ENCODE measurements at regions not wholly inside any gene's neighbourhood (a gene's known extent, or its start where the extent isn't known, plus 50 kb on each side); places are given as distances from the start of the nearest gene placed in this dataset.

- TF ChIP-seq CTCF (IDR thresholded peaks at IDR 0.05; ENCODE audit: borderline replicate concordance, extremely low read depth, low read length, poor library complexity, severe bottlenecking), result no peak
- TF ChIP-seq EZH2 (IDR thresholded peaks at IDR 0.05; ENCODE audit: borderline replicate concordance, low read depth, low read length, severe bottlenecking), result no peak
Observed at GRCh38 chr3:153567011-153567410, 405.0 kb downstream of the RAP2B start.
